H9 (cell line): ENCODE measurements at regions not wholly inside any gene's neighbourhood (a gene's known extent, or its start where the extent isn't known, plus 50 kb on each side); places are given as distances from the start of the nearest gene placed in this dataset.

ENCODE experiments used
- DNase-seq: peaks from one replicate; pipeline ENCODE4 v3.0.0-alpha.2; 2017
- H2AFZ ChIP-seq: one replicate; pipeline ENCODE4 v1.6.1; 2013; ENCODE audit warnings: mild to moderate bottlenecking, low read length, control low read depth, moderate library complexity
- H2AK5ac ChIP-seq: 2 replicates; pipeline ENCODE4 v1.6.1; 2013; ENCODE audit warnings: low read length, control low read depth, mixed read lengths; ENCODE audit not compliant: insufficient read length
- H2BK120ac ChIP-seq: one replicate; pipeline ENCODE4 v1.6.1; 2013; ENCODE audit warnings: low read depth, mild to moderate bottlenecking, low read length, control low read depth, inconsistent platforms; ENCODE audit not compliant: poor library complexity, severe bottlenecking
- H2BK12ac ChIP-seq: 2 replicates; pipeline ENCODE4 v1.6.1; 2013; ENCODE audit warnings: low read length, control low read depth, mixed read lengths, low read depth; ENCODE audit not compliant: insufficient read length
- H2BK15ac ChIP-seq: 2 replicates; pipeline ENCODE4 v1.6.1; 2013; ENCODE audit warnings: low read depth, low read length, control low read depth
- H2BK20ac ChIP-seq: one replicate; pipeline ENCODE4 v1.6.1; 2013; ENCODE audit warnings: low read depth, mild to moderate bottlenecking, low read length, control low read depth, inconsistent platforms; ENCODE audit not compliant: poor library complexity, severe bottlenecking
- H2BK5ac ChIP-seq: 2 replicates; pipeline ENCODE4 v1.6.1; 2013; ENCODE audit warnings: low read length, control low read depth, mixed read lengths; ENCODE audit not compliant: insufficient read length
- H3K14ac ChIP-seq: 2 replicates; pipeline ENCODE4 v1.6.1; 2013; ENCODE audit warnings: low read length, control low read depth; ENCODE audit not compliant: insufficient read depth
- H3K18ac ChIP-seq: 2 replicates; pipeline ENCODE4 v1.6.1; 2013; ENCODE audit warnings: low read depth, mild to moderate bottlenecking, mixed read lengths, low read length, control low read depth; ENCODE audit not compliant: insufficient read length
- H3K23ac ChIP-seq: 2 replicates; pipeline ENCODE4 v1.6.1; 2013; ENCODE audit warnings: low read length, control low read depth, mixed read lengths, low read depth; ENCODE audit not compliant: insufficient read length
- H3K23me2 ChIP-seq: 2 replicates; pipeline ENCODE4 v1.6.1; 2013; ENCODE audit warnings: low read depth, mild to moderate bottlenecking, mixed read lengths, low read length, control low read depth; ENCODE audit not compliant: insufficient read length, poor library complexity, severe bottlenecking
- H3K27ac ChIP-seq: 2 replicates; pipeline ENCODE4 v1.5.1; 2013; ENCODE audit warnings: low read length, control low read depth, mixed read lengths, low read depth; ENCODE audit not compliant: insufficient read length
- H3K27me3 ChIP-seq: 2 replicates; pipeline ENCODE4 v1.6.1; 2013; ENCODE audit warnings: low read length, control low read depth, inconsistent platforms; ENCODE audit not compliant: insufficient read depth
- H3K4ac ChIP-seq: 2 replicates; pipeline ENCODE4 v1.6.1; 2013; ENCODE audit warnings: low read depth, mild to moderate bottlenecking, control low read depth, inconsistent platforms, low read length, moderate library complexity
- H3K4me1 ChIP-seq: 2 replicates; pipeline ENCODE4 v1.6.1; 2013; ENCODE audit warnings: low read length, control low read depth, inconsistent platforms; ENCODE audit not compliant: insufficient read depth
- H3K4me2 ChIP-seq: 2 replicates; pipeline ENCODE4 v1.6.1; 2013; ENCODE audit warnings: low read length, control low read depth, mixed read lengths; ENCODE audit not compliant: insufficient read length, insufficient read depth
- H3K56ac ChIP-seq: 2 replicates; pipeline ENCODE4 v1.6.1; 2013; ENCODE audit warnings: low read depth, mild to moderate bottlenecking, mixed read lengths, low read length, control low read depth; ENCODE audit not compliant: insufficient read length
- H3K79me1 ChIP-seq: 2 replicates; pipeline ENCODE4 v1.6.1; 2013; ENCODE audit warnings: low read depth, mild to moderate bottlenecking, moderate library complexity, low read length, control low read depth, inconsistent platforms; ENCODE audit not compliant: insufficient read depth, poor library complexity, severe bottlenecking
- H3K79me2 ChIP-seq: 2 replicates; pipeline ENCODE4 v1.6.1; 2013; ENCODE audit warnings: low read length, control low read depth, inconsistent platforms; ENCODE audit not compliant: insufficient read depth
- H3K9ac ChIP-seq: 2 replicates; pipeline ENCODE4 v1.6.1; 2013; ENCODE audit warnings: low read length, control low read depth, mixed read lengths; ENCODE audit not compliant: insufficient read length; ENCODE audit errors: extremely low read depth
- H3K9me3 ChIP-seq: one replicate; pipeline ENCODE4 v1.6.1; 2013; ENCODE audit warnings: low read depth, low read length, inconsistent platforms; ENCODE audit not compliant: control insufficient read depth
- H3T11ph ChIP-seq: one replicate; pipeline ENCODE4 v1.6.1; 2013; ENCODE audit warnings: mild to moderate bottlenecking, low read length, control low read depth, inconsistent platforms
- H4K20me1 ChIP-seq: one replicate; pipeline ENCODE4 v1.6.1; 2013; ENCODE audit not compliant: control insufficient read depth, insufficient read length, insufficient read depth
- H4K5ac ChIP-seq: 2 replicates; pipeline ENCODE4 v1.6.1; 2013; ENCODE audit warnings: low read depth, mild to moderate bottlenecking, mixed read lengths, low read length, control low read depth; ENCODE audit not compliant: insufficient read length
- H4K8ac ChIP-seq: replicated peaks from 2 replicates; pipeline ENCODE4 v1.6.1; 2013; ENCODE audit warnings: low read length, control low read depth, mixed read lengths, low read depth; ENCODE audit not compliant: insufficient read length
- H4K91ac ChIP-seq: 2 replicates; pipeline ENCODE4 v1.6.1; 2013; ENCODE audit warnings: low read depth, mild to moderate bottlenecking, moderate library complexity, mixed read lengths, low read length, control low read depth; ENCODE audit not compliant: insufficient read length
- H3K27ac Mint-ChIP-seq, 3 experiments: 2 replicates in 2 of 3; 3 replicates in 1 of 3; pipeline ENCODE4 v1.8.0; 2020 to 2021; ENCODE audit warnings: mixed read lengths in 3 of 3, mild to moderate bottlenecking in 1 of 3, moderate library complexity in 1 of 3
- H3K27me3 Mint-ChIP-seq: 2 replicates; pipeline ENCODE4 v1.8.0; 2021; ENCODE audit warnings: low read depth, mild to moderate bottlenecking, moderate library complexity, mixed read lengths
- H3K36me3 Mint-ChIP-seq, 3 experiments: 2 replicates in 2 of 3; 3 replicates in 1 of 3; pipeline ENCODE4 v1.8.0; 2020 to 2021; ENCODE audit warnings: low read depth in 3 of 3, mixed read lengths in 3 of 3; ENCODE audit not compliant: insufficient read depth in 1 of 3
- H3K4me1 Mint-ChIP-seq, 2 experiments: 2 replicates each; pipeline ENCODE4 v1.8.0; 2020; ENCODE audit warnings: mixed read lengths in 2 of 2
- H3K4me3 Mint-ChIP-seq, 2 experiments: 2 replicates in 1 of 2; 3 replicates in 1 of 2; pipeline ENCODE4 v1.8.0; 2020 to 2021; ENCODE audit warnings: mild to moderate bottlenecking in 2 of 2, mixed read lengths in 2 of 2, moderate library complexity in 1 of 2
- H3K9me3 Mint-ChIP-seq, 2 experiments: 2 replicates in 1 of 2; 3 replicates in 1 of 2; pipeline ENCODE4 v1.8.0; 2020; ENCODE audit warnings: mild to moderate bottlenecking in 2 of 2, mixed read lengths in 2 of 2, moderate library complexity in 1 of 2
- CTCF ChIP-seq: fragments of 200-600 bp; sonication (generic); conservative IDR thresholded peaks from 3 replicates; pipeline ENCODE4 v1.8.0; 2021; ENCODE audit warnings: antibody characterized with exemption, mild to moderate bottlenecking

GRCh38 chr5:120386981-120387380, 77.1 kb upstream of the PRR16 start:
- Histone ChIP-seq H3T11ph (no peak overlapping the region), H3K27me3 (no peaks in the 10 kb centered on the region), H3K9ac (no peak overlapping the region), H3K79me2 (no peaks in the 10 kb centered on the region), H4K8ac (no peak overlapping the region), H2BK120ac (no peak overlapping the region), H4K20me1 (no peaks in the 10 kb centered on the region), H3K9me3 (no peaks in the 10 kb centered on the region), H2AK5ac (no peak overlapping the region), H3K56ac (no peak overlapping the region), H2BK12ac (no peak overlapping the region), H4K5ac (no peak overlapping the region), H3K4me1 (no peaks in the 10 kb centered on the region), H2BK5ac (no peak overlapping the region), H3K23ac (no peak overlapping the region), H3K4me2 (no peak overlapping the region), H3K18ac (no peak overlapping the region), H4K91ac (no peak overlapping the region), H3K14ac (no peak overlapping the region), H2AFZ (no peak overlapping the region), H2BK15ac (no peak overlapping the region), H3K79me1 (no peaks in the 10 kb centered on the region), H3K4ac (no peak overlapping the region), H2BK20ac (no peak overlapping the region), H3K27ac (no peak overlapping the region), H3K23me2 (no peaks in the 10 kb centered on the region)
- Mint-ChIP-seq H3K4me3 (no peak overlapping the region), H3K27me3 (no peaks in the 10 kb centered on the region), H3K9me3 (no peaks in the 10 kb centered on the region), H3K36me3 (no peaks in the 10 kb centered on the region), H3K4me1 (no peaks in the 10 kb centered on the region), H3K27ac (no peak overlapping the region)
- TF ChIP-seq CTCF = no peak
- DNase-seq = no peak
